Mesendoderm (in vitro differentiated cells): ENCODE measurements at regions not wholly inside any gene's neighbourhood (a gene's known extent, or its start where the extent isn't known, plus 50 kb on each side); places are given as distances from the start of the nearest gene placed in this dataset.

Source experiments
- DNase-seq: peaks from one replicate; pipeline ENCODE4 v3.0.0; 2013
- H2AK5ac ChIP-seq: 2 replicates; pipeline ENCODE4 v1.6.1; 2013; ENCODE audit warnings: low read length, inconsistent platforms
- H2BK120ac ChIP-seq: 2 replicates; pipeline ENCODE4 v1.6.1; 2013; ENCODE audit warnings: low read depth, mild to moderate bottlenecking, low read length, moderate library complexity, mixed read lengths
- H2BK15ac ChIP-seq: replicated peaks from 2 replicates; pipeline ENCODE4 v1.6.1; 2013; ENCODE audit warnings: low read depth, mild to moderate bottlenecking, moderate library complexity
- H2BK5ac ChIP-seq: 2 replicates; pipeline ENCODE4 v1.6.1; 2013; ENCODE audit warnings: low read length, inconsistent platforms
- H3K18ac ChIP-seq: 2 replicates; pipeline ENCODE4 v1.6.1; 2013; ENCODE audit warnings: mild to moderate bottlenecking, low read length, mixed read lengths
- H3K23ac ChIP-seq: one replicate; pipeline ENCODE4 v1.6.1; 2013; ENCODE audit warnings: low read length
- H3K27ac ChIP-seq: 2 replicates; pipeline ENCODE4 v1.5.1; 2013; ENCODE audit warnings: low read depth, mild to moderate bottlenecking, inconsistent platforms, low read length, moderate library complexity
- H3K27me3 ChIP-seq: 2 replicates; pipeline ENCODE4 v1.6.1; 2013; ENCODE audit warnings: low read length, control low read depth, mild to moderate bottlenecking, inconsistent platforms; ENCODE audit not compliant: insufficient read depth, poor library complexity
- H3K36me3 ChIP-seq: 2 replicates; pipeline ENCODE4 v1.6.1; 2013; ENCODE audit warnings: low read length, inconsistent platforms; ENCODE audit not compliant: control insufficient read depth, insufficient read depth
- H3K4ac ChIP-seq: one replicate; pipeline ENCODE4 v1.6.1; 2013; ENCODE audit warnings: low read depth, mild to moderate bottlenecking, low read length, moderate library complexity
- H3K4me1 ChIP-seq: 2 replicates; pipeline ENCODE4 v1.6.1; 2013; ENCODE audit warnings: low read depth, low read length, inconsistent platforms; ENCODE audit not compliant: control insufficient read depth
- H3K4me2 ChIP-seq: 2 replicates; pipeline ENCODE4 v1.6.1; 2013; ENCODE audit warnings: low read length
- H3K4me3 ChIP-seq: 2 replicates; pipeline ENCODE4 v1.5.1; 2013; ENCODE audit warnings: mild to moderate bottlenecking, low read length
- H3K56ac ChIP-seq: one replicate; pipeline ENCODE4 v1.6.1; 2013; ENCODE audit warnings: low read length
- H3K79me1 ChIP-seq: 2 replicates; pipeline ENCODE4 v1.6.1; 2013; ENCODE audit warnings: low read length, inconsistent platforms
- H3K79me2 ChIP-seq: 2 replicates; pipeline ENCODE4 v1.6.1; 2013; ENCODE audit warnings: mild to moderate bottlenecking, low read length; ENCODE audit not compliant: control insufficient read depth, insufficient read depth
- H3K9ac ChIP-seq: 2 replicates; pipeline ENCODE4 v1.6.1; 2013; ENCODE audit warnings: low read length, inconsistent platforms
- H4K5ac ChIP-seq: one replicate; pipeline ENCODE4 v1.6.1; 2013; ENCODE audit warnings: low read length
- H4K8ac ChIP-seq: one replicate; pipeline ENCODE4 v1.6.1; 2013; ENCODE audit warnings: low read depth, mild to moderate bottlenecking, control low read depth, low read length, moderate library complexity
- WGBS: extraction: QIAGEN DNeasy Blood & Tissue Kit; methylation state at CpG from one replicate; pipeline ENCODE4 v1.1.7; 2013; ENCODE audit warnings: low lambda C conversion rate, missing lambda C conversion rate; ENCODE audit not compliant: insufficient coverage; ENCODE audit errors: extremely low coverage; 5-methylcytosine and 5-hydroxymethylcytosine counted together

- H3K27ac ChIP-seq, result no peak overlapping the region
- WGBS, result no CpG with 5 or more reads among the region's 5 CpGs
These were observed 271.9 kb upstream of the GPC6 start for GRCh38 chr13:92954746-92955145.

GRCh38 chr13:92959790-92960189 lies 266.8 kb upstream of the GPC6 start:
- WGBS, result no CpG with 5 or more reads among the region's 8 CpGs
- no peaks in the 10 kb centered on the region for H3K79me1 ChIP-seq

More at GRCh38 chr13:92954746-92955145, 271.9 kb upstream of the GPC6 start:
- Histone ChIP-seq H3K23ac (no peak overlapping the region), H3K4me1 (no peaks in the 10 kb centered on the region), H2AK5ac (no peak overlapping the region), H4K8ac (no peak overlapping the region), H3K4me3 (no peak overlapping the region), H3K18ac (no peak overlapping the region), H3K56ac (no peak overlapping the region), H3K79me1 (no peaks in the 10 kb centered on the region), H2BK120ac (no peak overlapping the region), H3K27me3 (no peaks in the 10 kb centered on the region), H2BK15ac (no peak overlapping the region), H2BK5ac (no peak overlapping the region), H3K4ac (no peak overlapping the region), H3K9ac (no peak overlapping the region), H3K79me2 (no peaks in the 10 kb centered on the region), H3K4me2 (no peak overlapping the region), H3K36me3 (no peaks in the 10 kb centered on the region), H4K5ac (no peak overlapping the region)
- DNase-seq, result no peak

DNA sequence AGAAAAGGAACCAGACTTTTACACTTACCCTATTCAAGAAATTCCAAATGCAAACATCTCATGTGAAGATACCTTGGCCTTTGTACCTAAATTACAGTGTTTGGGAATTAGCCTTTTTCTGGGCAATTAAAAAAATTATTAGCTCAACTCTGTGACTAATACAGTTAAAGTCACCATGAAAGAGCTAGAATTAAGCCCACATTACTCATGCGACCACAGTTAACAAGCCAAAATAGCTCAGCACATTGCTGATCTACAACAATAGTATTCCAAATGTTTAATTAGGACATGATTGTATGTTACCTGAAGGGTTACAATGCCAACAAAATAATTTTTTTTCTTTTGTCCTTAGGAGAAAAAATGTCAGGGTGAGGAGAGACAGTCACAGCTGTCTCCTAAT lies 263.6 kb upstream of the GPC6 start:
- Histone ChIP-seq H3K4me2 (no peak overlapping the region), H3K27ac (no peak overlapping the region), H2BK15ac (no peak overlapping the region), H3K79me1 (no peaks in the 10 kb centered on the region), H3K79me2 (no peaks in the 10 kb centered on the region), H3K36me3 (no peaks in the 10 kb centered on the region), H3K9ac (no peak overlapping the region), H3K23ac (no peak overlapping the region), H2BK5ac (no peak overlapping the region), H3K4me3 (no peak overlapping the region), H2AK5ac (no peak overlapping the region), H3K4me1 (no peaks in the 10 kb centered on the region), H4K8ac (no peak overlapping the region), H3K56ac (no peak overlapping the region), H3K4ac (no peak overlapping the region), H4K5ac (no peak overlapping the region), H2BK120ac (no peak overlapping the region), H3K18ac (no peak overlapping the region), H3K27me3 (no peaks in the 10 kb centered on the region)
- no CpG with 5 or more reads among the region's 1 CpG for WGBS
- DNase-seq, result no peak

More at GRCh38 chr13:92959790-92960189, 266.8 kb upstream of the GPC6 start:
- no peaks in the 10 kb centered on the region for H3K36me3 ChIP-seq
- DNase-seq, result no peak
- no peak overlapping the region for H2BK15ac ChIP-seq
- H3K18ac ChIP-seq, result no peak overlapping the region
- no peak overlapping the region for H3K4ac ChIP-seq
- no peak overlapping the region for H4K8ac ChIP-seq
- no peak overlapping the region for H3K27ac ChIP-seq
- no peak overlapping the region for H2AK5ac ChIP-seq
- no peak overlapping the region for H3K4me2 ChIP-seq
- no peak overlapping the region for H3K9ac ChIP-seq
- no peak overlapping the region for H4K5ac ChIP-seq
- no peak overlapping the region for H3K4me3 ChIP-seq
- no peaks in the 10 kb centered on the region for H3K79me2 ChIP-seq
- H3K23ac ChIP-seq, result no peak overlapping the region
- no peaks in the 10 kb centered on the region for H3K4me1 ChIP-seq
- H3K27me3 ChIP-seq, result no peaks in the 10 kb centered on the region
- no peak overlapping the region for H2BK5ac ChIP-seq
- no peak overlapping the region for H2BK120ac ChIP-seq
- no peak overlapping the region for H3K56ac ChIP-seq

DNA sequence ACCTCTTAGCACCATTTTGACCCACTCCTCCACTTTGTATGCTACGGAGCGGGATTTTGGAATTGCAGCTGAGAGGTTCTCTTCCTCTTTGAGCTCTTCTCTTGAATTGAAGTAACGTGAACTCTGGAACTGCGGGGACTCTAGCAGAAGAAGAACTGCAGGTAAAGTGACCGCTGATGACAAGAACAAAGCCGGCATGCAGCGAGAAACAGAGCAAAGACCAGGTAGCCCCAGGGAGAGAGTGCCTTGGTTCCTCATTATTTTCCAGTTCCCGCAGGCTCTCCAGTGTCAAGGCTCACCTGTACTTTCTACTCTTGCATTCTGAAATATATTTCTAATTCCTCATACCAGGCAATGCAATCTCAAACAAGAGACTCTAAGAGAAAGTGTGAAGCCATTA lies 260.3 kb upstream of the GPC6 start:
- Histone ChIP-seq H3K4me3 (no peak overlapping the region), H3K4ac (no peak overlapping the region), H2AK5ac (no peak overlapping the region), H3K23ac (no peak overlapping the region), H2BK5ac (no peak overlapping the region), H3K18ac (no peak overlapping the region), H3K4me2 (no peak overlapping the region), H3K27me3 (no peaks in the 10 kb centered on the region), H4K5ac (no peak overlapping the region), H3K27ac (no peak overlapping the region), H3K79me2 (no peaks in the 10 kb centered on the region), H3K56ac (no peak overlapping the region), H4K8ac (no peak overlapping the region), H3K9ac (no peak overlapping the region), H2BK120ac (no peak overlapping the region), H3K36me3 (no peaks in the 10 kb centered on the region), H3K79me1 (no peaks in the 10 kb centered on the region), H3K4me1 (no peaks in the 10 kb centered on the region), H2BK15ac (no peak overlapping the region)
- DNase-seq, result no peak
- WGBS, result no CpG with 5 or more reads among the region's 8 CpGs

DNA sequence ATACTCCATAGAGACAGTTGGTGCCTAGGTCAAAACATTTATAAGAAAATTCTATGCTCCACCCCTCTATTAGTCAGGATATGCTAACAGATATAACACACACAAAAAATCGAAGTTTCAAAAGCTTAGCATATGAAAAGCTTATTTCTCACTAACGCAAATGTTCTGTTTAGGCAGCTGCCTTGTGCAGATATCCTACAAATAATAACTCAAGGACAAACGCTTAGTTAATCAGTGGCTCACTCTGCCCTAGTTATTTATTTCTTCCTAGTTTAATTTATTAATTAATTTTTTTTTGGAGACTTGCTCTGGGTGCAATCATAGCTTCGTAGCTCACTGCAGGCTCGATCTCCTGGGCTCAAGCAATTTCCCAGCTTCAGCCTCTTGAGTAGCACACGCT lies 259.7 kb upstream of the GPC6 start:
- Histone ChIP-seq H3K9ac (no peak overlapping the region), H3K23ac (no peak overlapping the region), H3K79me2 (no peaks in the 10 kb centered on the region), H4K5ac (no peak overlapping the region), H3K27ac (no peak overlapping the region), H3K4ac (no peak overlapping the region), H3K4me2 (no peak overlapping the region), H2BK5ac (no peak overlapping the region), H2AK5ac (no peak overlapping the region), H3K79me1 (no peaks in the 10 kb centered on the region), H3K18ac (no peak overlapping the region), H3K56ac (no peak overlapping the region), H3K4me1 (no peaks in the 10 kb centered on the region), H3K4me3 (no peak overlapping the region), H4K8ac (no peak overlapping the region), H3K27me3 (no peaks in the 10 kb centered on the region), H2BK15ac (no peak overlapping the region), H2BK120ac (no peak overlapping the region), H3K36me3 (no peaks in the 10 kb centered on the region)
- no CpG with 5 or more reads among the region's 6 CpGs for WGBS
- no peak for DNase-seq

GRCh38 chr13:92967923-92968322 lies 258.7 kb upstream of the GPC6 start:
- H2BK5ac ChIP-seq, result no peak overlapping the region
- no peak overlapping the region for H2AK5ac ChIP-seq
- H3K4me2 ChIP-seq, result no peak overlapping the region
- H2BK15ac ChIP-seq, result no peak overlapping the region
- peak; percentile 8 for DNase-seq
- no peak overlapping the region for H4K8ac ChIP-seq
- no peak overlapping the region for H3K23ac ChIP-seq
- no peaks in the 10 kb centered on the region for H3K4me1 ChIP-seq
- no peaks in the 10 kb centered on the region for H3K27me3 ChIP-seq
- no peaks in the 10 kb centered on the region for H3K79me1 ChIP-seq
- H3K56ac ChIP-seq, result no peak overlapping the region
- H4K5ac ChIP-seq, result no peak overlapping the region
- no peak overlapping the region for H3K18ac ChIP-seq
- no peak overlapping the region for H3K4ac ChIP-seq
- no peak overlapping the region for H3K9ac ChIP-seq
- no peaks in the 10 kb centered on the region for H3K36me3 ChIP-seq
- H3K27ac ChIP-seq, result no peak overlapping the region
- H2BK120ac ChIP-seq, result no peak overlapping the region
- no peaks in the 10 kb centered on the region for H3K79me2 ChIP-seq
- no CpG with 5 or more reads among the region's 3 CpGs for WGBS
- H3K4me3 ChIP-seq, result no peak overlapping the region
